ENCODE measurements at regions not wholly inside any gene's neighbourhood (a gene's known extent, or its start where the extent isn't known, plus 50 kb on each side); places are given as distances from the start of the nearest gene placed in this dataset.

DNA sequence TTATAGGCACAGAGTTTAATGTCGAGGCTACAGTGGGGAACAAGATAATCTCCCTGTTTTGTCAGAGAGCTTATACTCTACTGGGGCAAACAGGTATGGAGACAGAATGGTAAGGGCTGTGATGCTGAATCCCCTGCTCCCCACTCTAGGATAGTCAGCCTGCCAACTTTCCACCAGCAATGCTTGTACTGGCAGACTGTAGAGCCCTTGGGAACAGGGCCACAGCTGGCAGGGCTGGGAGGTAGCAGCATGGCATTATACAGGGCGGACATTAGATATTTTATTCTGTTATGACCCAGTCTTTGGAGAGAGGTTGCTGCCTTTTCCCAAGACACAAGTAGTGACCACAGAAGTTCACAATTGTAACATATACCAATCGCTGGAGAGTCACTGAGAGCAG, 91.2 kb downstream of the ARRDC4 start:
- TF ChIP-seq, protein P1, sequence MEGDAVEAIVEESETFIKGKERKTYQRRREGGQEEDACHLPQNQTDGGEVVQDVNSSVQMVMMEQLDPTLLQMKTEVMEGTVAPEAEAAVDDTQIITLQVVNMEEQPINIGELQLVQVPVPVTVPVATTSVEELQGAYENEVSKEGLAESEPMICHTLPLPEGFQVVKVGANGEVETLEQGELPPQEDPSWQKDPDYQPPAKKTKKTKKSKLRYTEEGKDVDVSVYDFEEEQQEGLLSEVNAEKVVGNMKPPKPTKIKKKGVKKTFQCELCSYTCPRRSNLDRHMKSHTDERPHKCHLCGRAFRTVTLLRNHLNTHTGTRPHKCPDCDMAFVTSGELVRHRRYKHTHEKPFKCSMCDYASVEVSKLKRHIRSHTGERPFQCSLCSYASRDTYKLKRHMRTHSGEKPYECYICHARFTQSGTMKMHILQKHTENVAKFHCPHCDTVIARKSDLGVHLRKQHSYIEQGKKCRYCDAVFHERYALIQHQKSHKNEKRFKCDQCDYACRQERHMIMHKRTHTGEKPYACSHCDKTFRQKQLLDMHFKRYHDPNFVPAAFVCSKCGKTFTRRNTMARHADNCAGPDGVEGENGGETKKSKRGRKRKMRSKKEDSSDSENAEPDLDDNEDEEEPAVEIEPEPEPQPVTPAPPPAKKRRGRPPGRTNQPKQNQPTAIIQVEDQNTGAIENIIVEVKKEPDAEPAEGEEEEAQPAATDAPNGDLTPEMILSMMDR (conservative IDR thresholded peaks at IDR 0.05; ENCODE audit: low read depth, low read length), result no peak
- TF ChIP-seq EZH2phosphoT487 (IDR thresholded peaks at IDR 0.05; ENCODE audit: borderline replicate concordance, low read length), result no peak
